Lower leg skin (tissue), 3 donors: ENCODE measurements at regions not wholly inside any gene's neighbourhood (a gene's known extent, or its start where the extent isn't known, plus 50 kb on each side); places are given as distances from the start of the nearest gene placed in this dataset.

Experiments used
- CTCF ChIP-seq, 3 donors: fragments of 450-650 bp; IDR thresholded peaks; one replicate each; pipeline ENCODE4 v1.5.1; 2016; ENCODE audit warnings: antibody characterized with exemption in 3 of 3, mild to moderate bottlenecking in 3 of 3, moderate library complexity in 2 of 3
- POLR2A ChIP-seq, 2 donors: fragments of 450-650 bp; IDR thresholded peaks; one replicate each; pipeline ENCODE4 v1.6.1; 2016 to 2017; ENCODE audit warnings: antibody characterized with exemption in 2 of 2, mild to moderate bottlenecking in 1 of 2, moderate library complexity in 1 of 2

- TF ChIP-seq POLR2A (IDR thresholded peaks at IDR 0.05) (no peak), CTCF (IDR thresholded peaks at IDR 0.05) (no peak)
These were observed 99.6 kb downstream of the LIG4 start for GRCh38 chr13:108115738-108116137.
